GM12878 (cell line): ENCODE measurements at regions not wholly inside any gene's neighbourhood (a gene's known extent, or its start where the extent isn't known, plus 50 kb on each side); places are given as distances from the start of the nearest gene placed in this dataset.

Experiments used
- ATAC-seq: fragments of 200-7000 bp; cut with Tn5 transposase; 3 replicates; pipeline ENCODE4 v1.9.1; 2020; ENCODE audit warnings: mild to moderate bottlenecking, moderate library complexity
- BruUV-seq: library from RNA; stranded (reverse); fragments of 400-500 nt; replicated peaks from 2 replicates; lab custom pipeline; 2021; lab: Mats Ljungman, UMichigan
- CTCF ChIA-PET: fragments of 300-600 bp; sonication (Branson Sonifier 250); formaldehyde crosslinking; extraction: SDS; loops from one replicate; lab custom pipeline; 2021; ENCODE audit warnings: inconsistent platforms; lab: Yijun Ruan, JAX
- POLR2A ChIA-PET: fragments of 350-600 bp; formaldehyde crosslinking; extraction: SDS; loops from one replicate; lab custom pipeline; 2021; ENCODE audit warnings: inconsistent platforms; lab: Charles Lee
- RAD21 ChIA-PET: fragments of 300-600 bp; sonication (Branson Sonifier 250); formaldehyde crosslinking; loops from one replicate; lab custom pipeline; 2023; ENCODE audit warnings: antibody characterized with exemption; ENCODE audit not compliant: unreplicated experiment; lab: Charles Lee
- SMC1A ChIA-PET: fragments of 300-600 bp; sonication (Branson Sonifier 250); formaldehyde crosslinking; loops from one replicate; lab custom pipeline; 2023; ENCODE audit not compliant: unreplicated experiment, uncharacterized antibody; lab: Charles Lee
- DNase-seq: peaks from one replicate; pipeline ENCODE4 v3.0.0-alpha.2; 2011; ENCODE audit warnings: low read depth, low spot score
- FAIRE-seq: peaks from 3 replicates; lab custom pipeline; 2011; peaks lifted over from hg19 to GRCh38; lab: Jason Lieb, UNC
- H2AFZ ChIP-seq: 2 replicates; pipeline ENCODE4 v1.6.0; 2011; ENCODE audit warnings: low read depth, low read length, control low read depth; ENCODE audit not compliant: control insufficient read depth
- H3K27ac ChIP-seq: 2 replicates; pipeline ENCODE4 v1.5.1; 2011; ENCODE audit warnings: control low read depth; ENCODE audit not compliant: control insufficient read depth, insufficient read depth
- H3K27me3 ChIP-seq, 2 experiments: replicated peaks in 1 of 2; 2 replicates each; pipeline versions ENCODE4 v1.6.0 to v1.6.1; 2011; ENCODE audit warnings: low read length in 1 of 2; ENCODE audit not compliant: control insufficient read depth in 2 of 2, insufficient read depth in 2 of 2
- H3K36me3 ChIP-seq, 2 experiments: 2 replicates each; pipeline ENCODE4 v1.5.1; 2011; ENCODE audit warnings: low read length in 1 of 2; ENCODE audit not compliant: control insufficient read depth in 2 of 2, insufficient read depth in 2 of 2
- H3K4me1 ChIP-seq: 2 replicates; pipeline ENCODE4 v1.6.1; 2011; ENCODE audit warnings: mild to moderate bottlenecking, low read length, moderate library complexity, mixed read lengths; ENCODE audit not compliant: control insufficient read depth, insufficient read depth
- H3K4me2 ChIP-seq: 2 replicates; pipeline ENCODE4 v1.6.0; 2011; ENCODE audit warnings: control low read depth; ENCODE audit not compliant: control insufficient read depth, insufficient read depth
- H3K4me3 ChIP-seq: fragments of 200-600 bp; sonication (generic); 2 replicates; pipeline ENCODE4 v1.5.1; 2016
- H3K79me2 ChIP-seq: 2 replicates; pipeline ENCODE4 v1.6.0; 2011; ENCODE audit warnings: low read length; ENCODE audit not compliant: control insufficient read depth, insufficient read depth
- H3K9ac ChIP-seq: 2 replicates; pipeline ENCODE4 v1.8.0; 2011; ENCODE audit warnings: low read length, control low read depth, mixed read lengths; ENCODE audit not compliant: control insufficient read depth, insufficient read depth
- H3K9me3 ChIP-seq: replicated peaks from 3 replicates; pipeline ENCODE4 v1.5.1; 2011; ENCODE audit warnings: mild to moderate bottlenecking, low read length; ENCODE audit not compliant: control insufficient read depth, insufficient read depth
- H4K20me1 ChIP-seq: 2 replicates; pipeline ENCODE4 v1.6.0; 2011; ENCODE audit not compliant: control insufficient read depth, insufficient read depth
- BACH1 ChIP-seq: fragments of 450-650 bp; IDR thresholded peaks from 2 replicates; pipeline ENCODE4 v1.6.1; 2017; ENCODE audit warnings: mild to moderate bottlenecking, borderline replicate concordance
- BHLHE40 ChIP-seq, 2 experiments: fragments of 450-650 bp in 1 of 2; IDR thresholded peaks; 2 replicates each; pipeline ENCODE4 v1.6.1; 2011 to 2017; ENCODE audit warnings: low read depth in 2 of 2, borderline replicate concordance in 1 of 2, improper control_type of control experiment in 1 of 2, low read length in 1 of 2, mild to moderate bottlenecking in 1 of 2
- DPF2 ChIP-seq: fragments of 450-650 bp; IDR thresholded peaks from 2 replicates; pipeline ENCODE4 v1.6.1; 2017; ENCODE audit warnings: mild to moderate bottlenecking
- EP300 ChIP-seq, 2 experiments: fragments of 150-350 bp in 1 of 2; IDR thresholded peaks; 2 replicates each; pipeline ENCODE4 v1.6.1; 2011 to 2012; ENCODE audit warnings: low read depth in 2 of 2, low read length in 2 of 2, borderline replicate concordance in 1 of 2, improper control_type of control experiment in 1 of 2, inconsistent platforms in 1 of 2; ENCODE audit not compliant: control insufficient read depth in 1 of 2
- FOS ChIP-seq: IDR thresholded peaks from 3 replicates; pipeline ENCODE4 v1.6.1; 2011; ENCODE audit warnings: borderline replicate concordance; ENCODE audit not compliant: insufficient read length; ENCODE audit errors: extremely low read depth
- IRF4 ChIP-seq: IDR thresholded peaks from 2 replicates; pipeline ENCODE4 v1.6.1; 2011; ENCODE audit warnings: low read depth, low read length
- JUND ChIP-seq: IDR thresholded peaks from 2 replicates; pipeline ENCODE4 v1.6.1; 2012; ENCODE audit warnings: low read depth, mild to moderate bottlenecking, low read length, improper control_type of control experiment, moderate library complexity
- LARP7 ChIP-seq: fragments of 450-650 bp; IDR thresholded peaks from 2 replicates; pipeline ENCODE4 v1.6.1; 2017; ENCODE audit warnings: mild to moderate bottlenecking
- MTA2 ChIP-seq: fragments of 450-650 bp; IDR thresholded peaks from 2 replicates; pipeline ENCODE4 v1.6.1; 2016; ENCODE audit warnings: low read depth, mild to moderate bottlenecking, moderate library complexity
- PAX8 ChIP-seq: fragments of 450-650 bp; IDR thresholded peaks from 2 replicates; pipeline ENCODE4 v1.6.1; 2017; ENCODE audit warnings: mild to moderate bottlenecking, moderate library complexity
- RFX5 ChIP-seq: IDR thresholded peaks from 2 replicates; pipeline ENCODE4 v1.6.1; 2011; ENCODE audit warnings: low read depth, low read length, improper control_type of control experiment
- SMAD1 ChIP-seq: fragments of 450-650 bp; IDR thresholded peaks from 2 replicates; pipeline ENCODE4 v1.6.1; 2018; ENCODE audit warnings: mild to moderate bottlenecking, low read depth; ENCODE audit not compliant: partially characterized antibody
- SPI1 ChIP-seq: IDR thresholded peaks from 2 replicates; pipeline ENCODE4 v1.6.1; 2011; ENCODE audit warnings: low read depth, mild to moderate bottlenecking, low read length, moderate library complexity, borderline replicate concordance; ENCODE audit not compliant: insufficient read depth
- SREBF1 ChIP-seq: IDR thresholded peaks from 2 replicates; pipeline ENCODE4 v1.6.1; 2012; ENCODE audit warnings: mild to moderate bottlenecking, low read length
- SREBF2 ChIP-seq: IDR thresholded peaks from 2 replicates; pipeline ENCODE4 v1.6.1; 2012; ENCODE audit warnings: mild to moderate bottlenecking, low read length
- STAT3 ChIP-seq: IDR thresholded peaks from 2 replicates; pipeline ENCODE4 v1.6.1; 2011; ENCODE audit warnings: low read depth, low read length, improper control_type of control experiment
- ZBTB4 ChIP-seq: fragments of 450-650 bp; formaldehyde crosslinking; IDR thresholded peaks from 2 replicates; pipeline ENCODE4 v1.4.0; 2022; ENCODE audit warnings: mild to moderate bottlenecking, moderate library complexity
- ZNF274 ChIP-seq: IDR thresholded peaks from one replicate; pipeline ENCODE4 v1.8.0; 2011; ENCODE audit not compliant: insufficient read length, insufficient read depth
- ZNF687 ChIP-seq: fragments of 450-650 bp; IDR thresholded peaks from 2 replicates; pipeline ENCODE4 v1.6.1; 2017; ENCODE audit warnings: mild to moderate bottlenecking, moderate library complexity
- WGBS: methylation state at CpG from one replicate; pipeline ENCODE4 v1.1.6; 2016; ENCODE audit warnings: low lambda C conversion rate; ENCODE audit not compliant: insufficient replicate concordance, insufficient coverage; ENCODE audit errors: missing lambda C conversion rate; 5-methylcytosine and 5-hydroxymethylcytosine counted together
- in situ Hi-C: fragments of 300-500 bp; cut with MboI; formaldehyde crosslinking; loops from 9 replicates; pipeline ENCODE4 v1.14.3; 2018; ENCODE audit warnings: mixed read lengths
- intact Hi-C: fragments of 100-400 bp; cut with micrococcal nuclease; formaldehyde crosslinking; loops from one replicate; pipeline ENCODE4 v1.14.2; 2022; ENCODE audit not compliant: unreplicated experiment

DNA sequence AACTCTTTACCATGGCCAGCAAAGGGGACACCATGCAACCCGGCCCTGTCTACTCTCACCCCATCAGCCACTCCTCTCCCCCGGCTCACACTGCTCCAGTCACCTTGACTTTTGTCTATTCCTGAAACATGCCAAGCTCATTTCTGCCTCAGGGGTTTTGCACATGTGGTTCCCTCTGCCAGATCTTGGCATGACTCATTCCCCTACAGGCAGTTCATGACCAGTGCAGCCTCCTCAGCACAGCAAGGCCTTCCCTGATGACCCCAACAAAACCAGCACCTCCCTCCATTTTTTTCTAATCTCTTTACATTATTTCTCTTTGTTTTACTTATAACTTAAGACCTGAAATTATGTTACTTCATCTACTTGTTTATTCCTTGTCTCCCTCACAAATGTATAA is 58.6 kb upstream of the GJB5 start:
- no peaks in the 10 kb centered on the region; a peak in 1 of 4 replicates for H3K27me3 ChIP-seq
- H4K20me1 ChIP-seq: no peaks in the 10 kb centered on the region; the same call in 1 of the 2 replicates
- ChIA-PET POLR2A (no interaction called here), RAD21 (no interaction called here), SMC1A (no interaction called here), CTCF (interaction anchor here (1.0 kb wide), 1 partner anchor 21 kb away, joined by 3 read pairs; no protein-coding TSS in a partner anchor)
- no peaks in the 10 kb centered on the region for H3K36me3 ChIP-seq
- no peaks in the 10 kb centered on the region for H3K4me1 ChIP-seq
- no peak overlapping the region for H3K9ac ChIP-seq
- no peak for DNase-seq
- no peaks in the 10 kb centered on the region for H3K9me3 ChIP-seq
- no peak overlapping the region for H3K4me3 ChIP-seq
- no peak for FAIRE-seq
- in situ Hi-C loops (no loop called here), intact Hi-C loops (no loop called here)
- BruUV-seq: no TSS peak
- ATAC-seq: no peak
- H2AFZ ChIP-seq: no peak overlapping the region
- no peak overlapping the region for H3K27ac ChIP-seq
- TF ChIP-seq SMAD1: no peak
- TF ChIP-seq SPI1: no peak
- no peak for TF ChIP-seq STAT3
- TF ChIP-seq FOS: no peak
- no peak for TF ChIP-seq SREBF1
- no peak for TF ChIP-seq MTA2
- TF ChIP-seq SREBF2: no peak
- TF ChIP-seq EP300 (IDR thresholded peaks at IDR 0.05; ENCODE audit: borderline replicate concordance in 1 of 2, control insufficient read depth in 1 of 2, low read depth in 2 of 2, low read length in 2 of 2): no peak
- no peak for TF ChIP-seq BACH1
- TF ChIP-seq BHLHE40 (IDR thresholded peaks at IDR 0.05; ENCODE audit: borderline replicate concordance in 1 of 2, low read depth in 2 of 2, low read length in 1 of 2): no peak
- no peak for TF ChIP-seq RFX5
- no peak for TF ChIP-seq LARP7
- no peak for TF ChIP-seq PAX8
- no peak for TF ChIP-seq ZNF274
- TF ChIP-seq IRF4: no peak
- TF ChIP-seq DPF2: no peak
- TF ChIP-seq ZNF687: no peak
- no peak for TF ChIP-seq ZBTB4 (CRISPR knock-in tag)
- TF ChIP-seq JUND: no peak
- H3K79me2 ChIP-seq: no peaks in the 10 kb centered on the region
- WGBS: 38% methylated on average over 2 of the region's 2 CpGs
- H3K4me2 ChIP-seq: no peak overlapping the region
